Neuronal stem cell (in vitro differentiated cells): ENCODE measurements at regions not wholly inside any gene's neighbourhood (a gene's known extent, or its start where the extent isn't known, plus 50 kb on each side); places are given as distances from the start of the nearest gene placed in this dataset.
A peak's percentile ranks its signal among the peaks of the same experiment; 100 is the strongest.

ENCODE experiments used
- DNase-seq: peaks from one replicate; pipeline ENCODE4 v3.0.0-alpha.2; 2013; ENCODE audit warnings: low spot score
- H2AFZ ChIP-seq: one replicate; pipeline ENCODE4 v1.6.1; 2013; ENCODE audit warnings: mild to moderate bottlenecking, low read length, inconsistent platforms
- H2AK5ac ChIP-seq: 2 replicates; pipeline ENCODE4 v1.6.1; 2013; ENCODE audit warnings: low read depth, mild to moderate bottlenecking, inconsistent platforms, low read length, moderate library complexity, mixed read lengths
- H2BK120ac ChIP-seq: 2 replicates; pipeline ENCODE4 v1.6.1; 2013; ENCODE audit warnings: low read depth, mild to moderate bottlenecking, inconsistent platforms, low read length, moderate library complexity, mixed read lengths
- H2BK12ac ChIP-seq: one replicate; pipeline ENCODE4 v1.6.1; 2013; ENCODE audit warnings: low read length, inconsistent platforms
- H2BK15ac ChIP-seq: 2 replicates; pipeline ENCODE4 v1.6.1; 2013; ENCODE audit warnings: mild to moderate bottlenecking, low read length, inconsistent platforms, mixed read lengths
- H2BK5ac ChIP-seq: one replicate; pipeline ENCODE4 v1.6.1; 2013; ENCODE audit warnings: inconsistent platforms, mild to moderate bottlenecking, low read length, moderate library complexity
- H3K14ac ChIP-seq: one replicate; pipeline ENCODE4 v1.6.1; 2013; ENCODE audit warnings: low read length, inconsistent platforms
- H3K18ac ChIP-seq: 2 replicates; pipeline ENCODE4 v1.6.1; 2013; ENCODE audit warnings: low read length, inconsistent platforms
- H3K23ac ChIP-seq: 2 replicates; pipeline ENCODE4 v1.6.1; 2013; ENCODE audit warnings: low read depth, mild to moderate bottlenecking, mixed read lengths, low read length, inconsistent platforms; ENCODE audit not compliant: poor library complexity
- H3K27ac ChIP-seq: replicated peaks from 3 replicates; pipeline ENCODE4 v1.5.1; 2013; ENCODE audit warnings: low read length, inconsistent platforms
- H3K27me3 ChIP-seq, 3 experiments: 2 replicates each; pipeline ENCODE4 v1.6.1; 2013; ENCODE audit warnings: low read length in 3 of 3, mild to moderate bottlenecking in 2 of 3, inconsistent platforms in 1 of 3, low read depth in 1 of 3, mixed read lengths in 1 of 3, moderate library complexity in 1 of 3; ENCODE audit not compliant: control insufficient read depth in 3 of 3, insufficient read depth in 3 of 3
- H3K36me3 ChIP-seq, 2 donors: replicated peaks in 1 of 2; 2 replicates each; pipeline ENCODE4 v1.6.1; 2013; ENCODE audit warnings: low read length in 2 of 2; ENCODE audit not compliant: control insufficient read depth in 2 of 2, insufficient read depth in 2 of 2
- H3K4ac ChIP-seq: 2 replicates; pipeline ENCODE4 v1.6.1; 2013; ENCODE audit warnings: inconsistent platforms, mild to moderate bottlenecking, low read length, moderate library complexity
- H3K4me1 ChIP-seq, 2 donors: 1 replicate in 1 of 2; 2 replicates in 1 of 2; pipeline ENCODE4 v1.6.1; 2013; ENCODE audit warnings: low read length in 2 of 2, low read depth in 1 of 2; ENCODE audit not compliant: control insufficient read depth in 2 of 2, insufficient read depth in 1 of 2
- H3K4me2 ChIP-seq: one replicate; pipeline ENCODE4 v1.6.1; 2013; ENCODE audit warnings: mild to moderate bottlenecking, low read length, inconsistent platforms; ENCODE audit not compliant: insufficient read depth, poor library complexity, severe bottlenecking
- H3K4me3 ChIP-seq, 2 donors: 2 replicates each; pipeline ENCODE4 v1.5.1; 2013; ENCODE audit warnings: low read length in 2 of 2, mild to moderate bottlenecking in 2 of 2, inconsistent platforms in 1 of 2, moderate library complexity in 1 of 2
- H3K79me1 ChIP-seq: one replicate; pipeline ENCODE4 v1.6.1; 2013; ENCODE audit warnings: low read depth, mild to moderate bottlenecking, inconsistent platforms, low read length, moderate library complexity
- H3K9ac ChIP-seq: one replicate; pipeline ENCODE4 v1.6.1; 2013; ENCODE audit warnings: mild to moderate bottlenecking, low read depth, low read length, inconsistent platforms; ENCODE audit not compliant: poor library complexity
- H3K9me3 ChIP-seq, 2 donors: replicated peaks in 1 of 2; 2 replicates each; pipeline versions ENCODE3 to v1.6.1; 2013; ENCODE audit warnings: low read length in 2 of 2, mild to moderate bottlenecking in 2 of 2, inconsistent platforms in 1 of 2, low read depth in 1 of 2, mixed read lengths in 1 of 2, moderate library complexity in 1 of 2; ENCODE audit not compliant: control insufficient read depth in 2 of 2, insufficient read depth in 1 of 2
- H4K8ac ChIP-seq: one replicate; pipeline ENCODE4 v1.6.1; 2013; ENCODE audit warnings: low read depth, mild to moderate bottlenecking, inconsistent platforms, low read length, moderate library complexity
- H4K91ac ChIP-seq: one replicate; pipeline ENCODE4 v1.6.1; 2013; ENCODE audit warnings: low read length, low read depth, mild to moderate bottlenecking, inconsistent platforms; ENCODE audit not compliant: poor library complexity
- WGBS, 2 donors: extraction: QIAGEN DNeasy Blood & Tissue Kit; methylation state at CpG; one replicate each; pipeline ENCODE4 v1.1.7; 2013; ENCODE audit warnings: missing lambda C conversion rate in 2 of 2, mixed read lengths in 1 of 2; ENCODE audit not compliant: insufficient read length in 2 of 2, insufficient replicate concordance in 1 of 2; ENCODE audit errors: extremely low coverage in 2 of 2; 5-methylcytosine and 5-hydroxymethylcytosine counted together

DNA sequence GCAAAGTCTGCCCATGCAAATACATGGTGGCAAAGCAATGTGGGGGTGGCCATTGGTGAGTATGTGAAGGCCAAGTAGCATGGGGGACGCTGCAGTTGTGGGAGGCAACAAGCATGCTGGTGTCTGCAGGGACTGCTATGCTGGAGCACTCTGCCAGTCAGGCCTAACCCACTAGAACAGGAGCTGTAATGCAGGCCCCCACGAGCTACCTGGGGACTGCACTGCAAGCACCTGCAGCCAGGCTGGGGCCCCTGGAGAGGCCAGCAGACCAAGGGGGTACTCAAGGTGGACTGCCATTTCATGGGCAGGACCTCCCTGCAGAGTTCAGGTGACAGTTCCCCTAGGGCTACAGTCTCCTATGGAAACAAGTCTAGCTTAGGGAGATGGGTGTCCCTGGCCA lies 183.8 kb upstream of the PDE4D start:
- WGBS, 2 donors = no CpG with 5 or more reads among the region's 2 CpGs
- Histone ChIP-seq H3K79me1 (no peaks in the 10 kb centered on the region), H2AFZ (no peak overlapping the region)

DNA sequence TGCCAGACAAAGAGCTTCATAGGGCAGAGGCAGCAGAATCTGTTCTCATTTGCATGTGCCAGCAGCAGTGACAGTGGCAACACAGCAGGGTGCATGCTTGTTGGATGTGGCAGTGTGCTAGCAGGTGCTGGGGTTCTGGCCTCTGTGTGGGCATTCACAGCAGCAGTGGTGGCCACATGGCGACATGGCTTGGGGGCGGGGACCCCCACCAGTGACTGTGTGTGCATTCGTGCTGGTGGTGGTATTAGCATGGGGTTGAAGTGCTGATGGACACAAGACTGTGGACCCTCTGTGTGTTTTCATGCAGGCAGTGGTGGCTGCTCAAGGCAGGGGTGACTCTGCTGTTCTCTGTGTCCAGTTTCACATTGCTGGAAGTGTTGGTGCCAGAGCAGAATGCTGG lies 183.2 kb upstream of the PDE4D start:
- Histone ChIP-seq H3K4me1 (no peaks in the 10 kb centered on the region), H4K91ac (no peak overlapping the region), H4K8ac (no peak overlapping the region), H3K4me2 (no peak overlapping the region), H3K36me3 (no peaks in the 10 kb centered on the region), H2AFZ (no peak overlapping the region), H3K79me1 (no peaks in the 10 kb centered on the region), H2BK120ac (no peak overlapping the region), H2BK12ac (no peak overlapping the region), H3K27me3 (no peaks in the 10 kb centered on the region), H3K9me3 (no peaks in the 10 kb centered on the region), H2BK15ac (no peak overlapping the region), H3K23ac (no peak overlapping the region), H3K9ac (no peak overlapping the region), H3K4me3 (peak overlapping the region in 1 of 2 donors; percentile 11), H2BK5ac (no peak overlapping the region), H3K4ac (no peak overlapping the region), H3K18ac (no peak overlapping the region), H3K27ac (no peak overlapping the region), H2AK5ac (no peak overlapping the region), H3K14ac (no peak overlapping the region)
- no CpG with 5 or more reads among the region's 3 CpGs for WGBS, 2 donors
- DNase-seq = no peak

More for the DNA sequence above, 183.8 kb upstream of the PDE4D start:
- no peak overlapping the region for H3K4ac ChIP-seq
- H2BK12ac ChIP-seq = peak overlapping the region; percentile 16
- no peak overlapping the region for H3K18ac ChIP-seq
- H3K9ac ChIP-seq = no peak overlapping the region
- no peak overlapping the region for H3K27ac ChIP-seq
- no peak overlapping the region for H2BK5ac ChIP-seq
- no peak overlapping the region for H3K23ac ChIP-seq
- no peak overlapping the region for H4K91ac ChIP-seq
- no peaks in the 10 kb centered on the region for H3K9me3 ChIP-seq
- no peaks in the 10 kb centered on the region for H3K27me3 ChIP-seq
- no peak overlapping the region for H4K8ac ChIP-seq
- no peak overlapping the region for H3K4me3 ChIP-seq
- H2BK15ac ChIP-seq = no peak overlapping the region
- H3K4me1 ChIP-seq = no peaks in the 10 kb centered on the region
- no peak overlapping the region for H2BK120ac ChIP-seq
- no peaks in the 10 kb centered on the region for H3K36me3 ChIP-seq
- no peak overlapping the region for H3K4me2 ChIP-seq
- no peak for DNase-seq
- no peak overlapping the region for H2AK5ac ChIP-seq
- H3K14ac ChIP-seq = peak overlapping the region; percentile 95

DNA sequence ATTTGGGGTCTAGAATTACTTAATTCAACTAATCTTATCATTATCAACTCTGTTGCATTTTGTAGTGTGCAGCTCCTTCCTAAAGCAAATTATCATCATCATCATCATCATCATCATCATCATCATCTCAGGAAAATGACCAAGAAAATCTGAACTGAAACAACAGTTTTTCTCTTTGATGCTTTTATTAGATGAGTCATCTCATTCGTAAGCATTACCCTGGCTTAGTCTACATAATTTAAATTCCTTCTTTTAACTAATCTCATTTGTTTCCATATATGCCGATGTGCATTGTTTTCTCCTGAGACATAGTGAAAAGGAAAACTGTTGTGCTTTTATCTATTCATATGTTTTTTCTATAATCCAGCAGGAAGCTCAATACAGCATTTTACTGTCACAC lies 173.0 kb upstream of the PDE4D start:
- no peak overlapping the region for H2BK15ac ChIP-seq
- no peaks in the 10 kb centered on the region for H3K79me1 ChIP-seq
- H4K8ac ChIP-seq = no peak overlapping the region
- WGBS, 2 donors = no CpG with 5 or more reads among the region's 2 CpGs
- H2AK5ac ChIP-seq = no peak overlapping the region
- no peaks in the 10 kb centered on the region for H3K27me3 ChIP-seq
- no peak overlapping the region for H3K18ac ChIP-seq
- no peak overlapping the region for H2BK120ac ChIP-seq
- H2BK12ac ChIP-seq = no peak overlapping the region
- no peaks in the 10 kb centered on the region for H3K9me3 ChIP-seq
- no peak overlapping the region for H3K4me3 ChIP-seq
- H3K4me2 ChIP-seq = no peak overlapping the region
- H2AFZ ChIP-seq = no peak overlapping the region
- H3K36me3 ChIP-seq = no peaks in the 10 kb centered on the region
- H3K14ac ChIP-seq = no peak overlapping the region
- H3K27ac ChIP-seq = no peak overlapping the region
- H3K4ac ChIP-seq = no peak overlapping the region
- no peak for DNase-seq
- H2BK5ac ChIP-seq = no peak overlapping the region
- no peak overlapping the region for H3K9ac ChIP-seq
- no peaks in the 10 kb centered on the region for H3K4me1 ChIP-seq
- no peak overlapping the region for H3K23ac ChIP-seq
- no peak overlapping the region for H4K91ac ChIP-seq

DNA sequence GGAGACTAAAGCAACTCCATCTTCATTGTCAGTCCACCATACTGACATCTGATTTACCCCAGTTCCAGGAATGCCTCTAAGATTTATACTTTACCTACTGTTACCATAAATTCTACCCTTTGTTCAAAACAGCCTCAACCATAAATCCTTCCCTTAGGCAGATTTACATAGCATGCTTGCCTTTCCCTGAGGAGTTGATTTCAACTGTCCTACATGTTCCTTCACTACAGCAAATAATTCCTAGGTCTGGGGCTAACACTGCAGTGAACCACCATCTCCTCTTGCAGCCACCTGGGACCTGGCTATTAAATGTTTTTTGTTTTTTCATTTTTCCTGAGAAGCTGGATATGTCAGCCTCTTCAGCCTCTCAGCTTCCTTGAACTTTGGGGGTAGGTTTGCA lies 166.9 kb upstream of the PDE4D start:
- H3K14ac ChIP-seq = no peak overlapping the region
- no peak overlapping the region for H2AFZ ChIP-seq
- H4K8ac ChIP-seq = no peak overlapping the region
- no peak overlapping the region for H3K18ac ChIP-seq
- H2BK5ac ChIP-seq = no peak overlapping the region
- H3K36me3 ChIP-seq = no peaks in the 10 kb centered on the region
- no peaks in the 10 kb centered on the region for H3K4me1 ChIP-seq
- DNase-seq = no peak
- no peak overlapping the region for H3K4ac ChIP-seq
- no peak overlapping the region for H2AK5ac ChIP-seq
- H3K4me3 ChIP-seq = no peak overlapping the region
- H3K79me1 ChIP-seq = no peaks in the 10 kb centered on the region
- H3K9me3 ChIP-seq = no peaks in the 10 kb centered on the region
- H3K27ac ChIP-seq = no peak overlapping the region
- no peak overlapping the region for H4K91ac ChIP-seq
- H2BK120ac ChIP-seq = no peak overlapping the region
- no peak overlapping the region for H2BK12ac ChIP-seq
- no peaks in the 10 kb centered on the region for H3K27me3 ChIP-seq
- no peak overlapping the region for H2BK15ac ChIP-seq
- no peak overlapping the region for H3K4me2 ChIP-seq
- no peak overlapping the region for H3K23ac ChIP-seq
- H3K9ac ChIP-seq = no peak overlapping the region
